Glomerular visceral epithelial cell (primary cell): ENCODE measurements at regions not wholly inside any gene's neighbourhood (a gene's known extent, or its start where the extent isn't known, plus 50 kb on each side); places are given as distances from the start of the nearest gene placed in this dataset.

Experiments
- DNase-seq: peaks from one replicate; pipeline ENCODE4 v3.0.0-alpha.2; 2016; ENCODE audit errors: extremely low spot score

DNA sequence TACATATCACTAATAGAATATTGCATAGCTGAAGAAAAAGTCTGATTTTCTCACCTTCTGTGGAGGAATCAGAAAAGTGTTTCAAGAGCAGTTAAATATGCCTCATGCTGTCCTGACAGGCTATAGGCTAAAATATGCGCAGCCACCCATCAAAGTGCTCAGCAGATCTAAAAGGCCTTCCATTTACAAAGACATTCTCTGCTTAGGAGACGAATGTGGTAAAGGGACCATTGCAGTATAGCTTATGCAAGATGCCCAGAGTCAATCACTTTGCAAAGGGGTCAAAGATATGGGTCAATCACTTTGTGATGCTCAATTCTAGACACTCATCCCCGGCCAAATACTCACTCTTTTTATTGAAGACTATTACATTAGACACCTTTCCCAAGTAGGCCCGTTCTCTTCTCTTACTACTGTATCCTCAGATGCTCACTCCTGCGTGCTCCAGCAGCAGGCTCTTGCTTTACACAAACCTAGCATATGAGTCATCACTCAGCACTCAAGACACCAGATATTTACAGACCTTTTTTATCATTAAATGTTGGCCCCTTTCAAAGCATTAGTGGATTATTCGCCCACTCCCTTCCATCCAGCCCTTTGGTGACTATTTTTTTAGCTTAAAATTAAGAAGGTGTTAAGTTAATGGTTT is 568.2 kb upstream of the CDH18 start:
- DNase-seq, result peak; percentile 39

GRCh38 chr5:20555034-20555433 is 567.0 kb upstream of the CDH18 start:
- DNase-seq, result no peak

GRCh38 chr5:20554001-20554400 is 566.0 kb upstream of the CDH18 start:
- peak; percentile 25 for DNase-seq

DNA sequence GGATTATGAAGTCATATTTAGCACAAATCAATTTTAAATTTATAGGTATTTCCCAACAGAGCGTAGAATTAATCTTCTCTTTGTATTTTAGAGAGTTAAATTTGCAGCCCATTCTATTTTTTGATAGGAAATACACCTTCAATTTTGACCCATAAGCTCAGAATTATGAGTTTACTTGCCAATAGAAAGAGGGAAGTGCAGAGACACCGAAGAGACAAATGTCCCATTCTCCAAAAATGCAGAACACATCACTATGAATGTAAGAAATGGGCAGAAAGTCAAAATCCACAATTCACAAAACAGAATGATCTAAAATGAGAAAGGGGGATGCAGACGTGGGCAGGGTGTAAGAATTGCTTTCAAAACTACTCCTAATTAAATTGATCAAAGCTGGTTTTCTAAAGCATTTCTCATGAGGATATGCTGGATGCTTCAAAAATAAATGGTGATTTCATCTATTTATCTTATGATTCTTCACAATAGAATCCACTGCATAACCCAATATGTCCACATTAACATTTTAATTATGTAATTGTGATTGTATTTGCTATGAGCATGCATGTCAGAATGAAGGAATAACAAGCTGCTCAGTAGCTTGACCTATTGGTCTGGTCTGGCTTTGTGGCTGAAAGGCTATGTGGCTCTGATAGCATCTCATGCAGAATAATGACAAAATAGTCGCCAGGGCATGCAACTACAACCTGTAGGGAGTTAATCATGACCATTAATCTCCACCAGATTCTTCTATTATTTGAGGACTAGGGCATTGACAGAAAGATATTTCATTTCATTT is 550.1 kb upstream of the CDH18 start:
- no peak for DNase-seq

- DNase-seq, result no peak
These were observed 548.8 kb upstream of the CDH18 start for GRCh38 chr5:20536813-20537212.

DNA sequence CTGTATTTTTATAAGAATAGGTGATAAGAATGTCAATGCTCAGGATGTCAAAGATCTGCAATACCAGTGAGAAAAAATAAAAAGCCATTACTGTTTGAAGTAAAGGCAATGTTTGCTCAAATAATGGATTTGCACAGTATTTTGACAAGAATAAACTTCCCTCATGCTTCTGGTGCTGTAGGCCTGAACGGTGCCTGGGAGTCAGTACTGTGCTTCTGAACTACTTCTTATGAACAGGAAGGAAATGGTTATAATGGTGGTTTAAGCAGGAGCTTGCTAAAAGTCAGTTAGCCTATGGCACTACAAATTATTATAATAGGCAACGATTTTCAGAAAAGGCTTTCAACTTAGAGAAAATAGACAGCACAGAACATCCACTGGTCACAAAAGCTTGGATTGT is 548.3 kb upstream of the CDH18 start:
- DNase-seq, result no peak

- DNase-seq, result no peak
These were observed 540.5 kb upstream of the CDH18 start for GRCh38 chr5:20528471-20528870.

GRCh38 chr5:20524991-20525529 is 537.1 kb upstream of the CDH18 start:
- DNase-seq, result peak; percentile 26

DNA sequence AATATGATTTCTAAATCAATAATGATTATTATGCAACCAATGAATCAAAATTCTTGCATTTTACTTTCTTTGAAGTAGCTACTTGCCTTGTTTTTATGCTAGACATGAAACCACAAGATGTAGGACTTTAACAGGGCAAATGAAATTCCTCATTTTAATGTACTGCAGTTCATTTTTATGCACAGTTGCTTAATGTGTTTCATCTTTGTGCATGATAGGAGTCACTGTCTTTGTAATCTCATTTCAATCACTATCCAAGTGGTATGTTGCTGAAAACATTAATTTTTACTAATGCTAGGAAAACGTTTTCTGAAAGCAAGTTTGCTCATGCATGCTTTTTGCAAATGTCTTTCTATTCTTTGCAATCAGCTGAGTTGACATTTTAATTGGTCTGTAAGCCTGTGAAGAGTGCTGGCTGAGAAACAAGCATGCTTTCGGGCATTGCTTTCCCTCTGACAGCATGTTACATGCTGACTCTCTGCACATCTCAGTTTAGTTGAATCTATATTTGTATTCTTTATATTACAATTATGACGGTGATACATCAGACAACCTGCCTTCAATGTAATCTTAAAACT is 535.0 kb upstream of the CDH18 start:
- no peak for DNase-seq

GRCh38 chr5:20515606-20516005 is 527.6 kb upstream of the CDH18 start:
- DNase-seq, result no peak

DNA sequence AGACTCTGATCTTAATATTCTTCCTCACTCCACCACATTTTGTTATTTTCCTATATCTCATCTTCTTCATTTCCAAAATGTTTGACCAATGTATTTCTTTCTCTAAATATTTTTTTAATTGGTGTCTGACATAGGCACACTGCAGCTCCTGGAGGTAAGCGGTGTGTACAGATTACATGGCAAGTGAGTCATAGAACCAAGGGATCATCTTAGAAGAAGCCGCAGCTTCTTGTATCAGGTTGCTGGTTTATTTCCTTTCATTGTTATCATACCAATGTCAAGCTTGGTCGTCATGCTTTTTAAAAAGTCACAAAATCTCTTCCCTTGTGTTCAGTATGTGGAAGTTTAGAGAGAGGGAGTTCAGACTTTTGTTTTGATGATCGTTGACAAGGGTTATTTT is 526.1 kb upstream of the CDH18 start:
- peak; percentile 42 for DNase-seq

DNA sequence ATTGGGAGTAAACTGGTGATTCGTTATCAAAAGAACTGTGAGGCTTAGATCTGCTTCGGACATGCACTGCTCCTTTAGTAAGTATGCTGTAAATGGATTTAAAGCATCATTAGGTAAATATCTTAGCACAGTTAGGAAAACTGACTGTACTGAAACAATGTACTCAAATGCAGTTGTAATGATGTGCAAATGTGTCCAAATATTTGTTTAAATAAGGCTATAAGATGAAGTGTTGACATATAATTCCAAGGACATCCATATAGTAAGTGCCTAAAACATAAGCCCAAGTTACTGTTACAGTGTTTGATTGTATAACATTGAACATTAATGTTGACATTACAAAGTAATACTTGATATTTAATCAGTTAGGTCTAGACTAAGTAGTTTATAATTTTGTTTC is 512.5 kb upstream of the CDH18 start:
- DNase-seq, result no peak

- DNase-seq, result no peak
These were observed 510.9 kb upstream of the CDH18 start for GRCh38 chr5:20498926-20499325.

- DNase-seq, result no peak
These were observed 510.1 kb upstream of the CDH18 start for GRCh38 chr5:20498102-20498501.

- DNase-seq, result no peak
These were observed 509.4 kb upstream of the CDH18 start for GRCh38 chr5:20497356-20497755.

GRCh38 chr5:20494706-20495105 is 506.7 kb upstream of the CDH18 start:
- no peak for DNase-seq

DNA sequence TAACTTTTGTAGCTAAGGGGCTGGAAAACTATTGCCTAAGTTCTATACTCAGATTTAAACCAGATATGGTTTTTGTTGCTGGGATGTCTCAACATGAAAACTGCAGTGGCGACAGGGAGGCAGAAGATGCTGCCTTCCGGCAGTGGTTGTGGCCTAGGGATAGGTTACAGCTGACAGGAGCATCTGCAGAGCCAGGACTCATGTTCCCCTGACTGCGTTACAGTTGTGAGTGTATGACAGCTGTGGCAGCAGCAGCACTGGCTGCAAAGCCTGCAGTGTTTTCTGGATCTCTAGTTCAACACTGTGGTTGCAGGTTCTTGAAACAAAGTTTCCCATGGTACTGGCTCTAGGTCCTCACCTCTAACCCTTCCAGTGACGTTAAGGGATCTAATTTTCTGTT is 498.8 kb upstream of the CDH18 start:
- no peak for DNase-seq

DNA sequence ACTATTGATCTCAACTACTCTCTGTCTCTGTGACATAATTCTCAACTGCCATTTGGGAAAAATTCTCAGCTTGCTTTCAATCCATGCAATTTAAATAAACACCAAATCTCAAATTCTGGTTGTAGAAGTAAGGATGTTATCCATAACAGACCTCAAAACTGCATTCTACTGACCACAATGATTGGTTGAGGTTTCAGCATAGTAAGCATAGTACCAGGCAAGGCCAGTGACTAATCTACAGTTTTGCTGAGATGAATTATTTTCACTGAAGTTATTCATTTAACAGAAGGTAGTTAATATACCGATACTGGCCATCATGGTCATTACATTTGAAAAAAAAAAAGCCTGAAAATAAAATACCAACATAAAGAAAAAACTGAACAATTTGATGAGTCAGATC is 488.0 kb upstream of the CDH18 start:
- peak; percentile 64 for DNase-seq

DNA sequence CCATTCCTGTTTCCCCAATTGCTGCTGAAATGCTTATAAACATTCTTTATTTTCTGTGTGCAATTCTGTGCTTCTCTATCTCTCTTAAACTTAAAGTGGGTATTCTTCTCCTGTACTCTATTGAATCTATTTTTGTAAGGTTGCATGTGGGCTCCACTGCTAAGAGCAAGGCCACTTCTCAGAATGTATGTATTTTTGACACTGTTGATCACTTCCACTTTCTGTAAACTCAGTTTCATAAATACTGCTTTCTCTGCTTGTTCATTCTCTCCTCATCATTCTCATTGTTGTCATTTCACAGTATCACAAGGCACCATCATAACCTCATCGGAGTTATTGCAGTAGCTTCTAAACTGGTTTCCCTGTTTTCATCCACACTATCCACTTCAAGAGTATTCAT is 483.0 kb upstream of the CDH18 start:
- DNase-seq, result no peak

- DNase-seq, result no peak
These were observed 481.8 kb upstream of the CDH18 start for GRCh38 chr5:20469792-20470191.

DNA sequence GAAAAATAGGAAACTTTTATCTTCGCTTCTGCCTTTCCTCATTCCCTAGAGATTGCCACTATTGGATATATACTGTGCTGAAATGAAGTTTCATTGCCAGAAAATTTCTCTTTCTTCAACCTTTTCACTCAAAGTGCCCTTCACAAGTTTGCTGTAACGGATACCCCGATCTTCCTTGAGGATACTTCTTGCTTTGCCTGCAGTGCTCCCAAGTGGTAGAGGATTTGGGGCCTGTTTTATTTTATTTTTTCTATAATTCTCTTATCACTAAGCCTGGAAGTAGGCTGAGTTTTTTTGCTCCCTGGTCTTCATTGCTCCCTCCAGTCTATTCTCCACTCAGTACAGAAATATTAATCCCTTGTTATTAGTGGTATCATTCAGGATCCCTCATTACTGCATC is 481.4 kb upstream of the CDH18 start:
- DNase-seq, result no peak

- no peak for DNase-seq
These were observed 478.5 kb upstream of the CDH18 start for GRCh38 chr5:20466512-20466911.

- DNase-seq, result no peak
These were observed 475.2 kb upstream of the CDH18 start for GRCh38 chr5:20463206-20463605.
